Activated naive CD4-positive, alpha-beta T cell treated with anti-CD3 and anti-CD28 coated beads for 36 hours (primary cell): ENCODE measurements at regions not wholly inside any gene's neighbourhood (a gene's known extent, or its start where the extent isn't known, plus 50 kb on each side); places are given as distances from the start of the nearest gene placed in this dataset.

Experiments
- CTCF ChIA-PET: fragments of 350-600 bp; sonication (Branson Sonifier 250); formaldehyde crosslinking; loops from one replicate; lab custom pipeline; 2021; ENCODE audit warnings: antibody characterized with exemption; lab: Charles Lee
- DNase-seq: peaks from one replicate; pipeline ENCODE4 v3.0.0-alpha.2; 2020
- H3K27ac Mint-ChIP-seq: one replicate; pipeline ENCODE4 v1.8.0; 2021; ENCODE audit warnings: mild to moderate bottlenecking, mixed read lengths
- H3K27me3 Mint-ChIP-seq: one replicate; pipeline ENCODE4 v1.8.0; 2021; ENCODE audit warnings: low read depth, mixed read lengths
- H3K36me3 Mint-ChIP-seq: one replicate; pipeline ENCODE4 v1.8.0; 2021; ENCODE audit warnings: low read depth, mixed read lengths
- H3K4me1 Mint-ChIP-seq: one replicate; pipeline ENCODE4 v1.8.0; 2021; ENCODE audit warnings: low read depth, mixed read lengths
- H3K4me3 Mint-ChIP-seq: one replicate; pipeline ENCODE4 v1.8.0; 2021; ENCODE audit warnings: mild to moderate bottlenecking, moderate library complexity, mixed read lengths
- H3K9me3 Mint-ChIP-seq: one replicate; pipeline ENCODE4 v1.8.0; 2021; ENCODE audit warnings: mixed read lengths
- intact Hi-C: fragments of 100-400 bp; cut with micrococcal nuclease; formaldehyde crosslinking; loops from one replicate; pipeline ENCODE4 v1.15.1; 2023

DNA sequence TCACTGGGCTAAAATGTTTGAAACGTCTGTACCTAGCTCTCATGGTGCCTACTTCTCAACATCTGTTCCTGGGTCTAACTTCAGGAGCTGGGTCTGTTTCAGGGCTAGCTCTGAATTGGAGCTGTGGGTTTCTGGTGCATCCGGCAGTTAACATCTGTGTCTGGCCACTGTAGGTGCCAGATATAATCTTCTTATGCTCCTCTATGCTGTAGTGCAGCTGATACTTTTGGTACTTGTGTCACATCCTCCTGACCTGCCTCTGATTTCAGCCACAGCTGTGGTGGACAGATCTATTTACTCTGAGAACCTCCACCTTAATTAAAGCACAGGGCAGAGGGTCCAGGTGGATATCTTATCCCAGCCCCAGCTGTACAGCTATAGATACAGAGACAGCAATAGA, 496.5 kb upstream of the CDH11 start:
- H3K27ac Mint-ChIP-seq, result no peak overlapping the region
- H3K4me3 Mint-ChIP-seq, result no peak overlapping the region
- no peaks in the 10 kb centered on the region for H3K27me3 Mint-ChIP-seq
- no peaks in the 10 kb centered on the region for H3K4me1 Mint-ChIP-seq
- H3K9me3 Mint-ChIP-seq, result no peaks in the 10 kb centered on the region
- CTCF ChIA-PET, result interaction anchor here (0.6 kb wide), 1 partner anchor 56 kb away, joined by 3 read pairs; no protein-coding TSS in a partner anchor
- no peak for DNase-seq
- H3K36me3 Mint-ChIP-seq, result no peaks in the 10 kb centered on the region
- intact Hi-C loops, result no loop called here

DNA sequence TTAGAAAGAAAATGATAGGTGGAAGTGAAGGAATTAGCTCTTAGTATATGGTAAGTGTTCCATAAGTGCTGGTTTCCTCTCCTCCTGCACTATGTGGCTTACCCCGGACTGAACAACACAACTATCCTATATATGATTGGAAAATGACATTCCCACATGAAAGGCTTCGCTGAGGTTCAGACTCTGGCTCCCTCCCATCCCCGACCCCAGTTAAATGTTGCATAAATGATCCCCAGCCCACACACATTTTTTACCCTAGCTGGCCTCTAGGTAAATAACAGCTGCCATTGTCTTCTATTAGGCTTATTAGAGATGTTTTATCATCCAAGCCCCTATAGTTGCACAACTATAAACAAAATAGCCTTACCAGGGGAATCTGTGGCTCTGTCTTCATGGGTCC, 495.6 kb upstream of the CDH11 start:
- Mint-ChIP-seq H3K4me1 (no peaks in the 10 kb centered on the region), H3K27me3 (no peaks in the 10 kb centered on the region), H3K4me3 (no peak overlapping the region), H3K27ac (no peak overlapping the region), H3K9me3 (no peaks in the 10 kb centered on the region), H3K36me3 (no peaks in the 10 kb centered on the region)
- intact Hi-C loops, result no loop called here
- CTCF ChIA-PET, result no interaction called here
- no peak for DNase-seq

DNA sequence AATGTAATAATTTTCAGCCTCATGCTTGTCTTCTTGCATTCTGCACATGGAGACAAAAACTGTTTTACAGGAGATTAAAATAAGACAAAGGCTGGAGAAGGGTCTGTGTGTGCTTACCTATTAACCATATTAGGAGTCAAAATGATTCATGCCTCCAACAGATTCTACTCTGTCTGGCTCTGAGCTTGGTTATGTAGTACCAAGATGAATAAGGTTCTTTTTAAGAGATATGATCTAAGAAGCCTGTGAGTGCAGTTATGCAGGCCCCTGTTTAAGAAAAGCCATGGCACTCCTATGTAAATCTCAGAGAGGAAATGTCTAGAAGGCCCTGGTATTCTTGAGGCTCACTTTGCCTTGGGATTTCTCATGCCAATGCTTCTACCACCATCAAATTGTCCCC, 486.6 kb upstream of the CDH11 start:
- CTCF ChIA-PET, result no interaction called here
- DNase-seq, result no peak
- H3K4me1 Mint-ChIP-seq, result no peaks in the 10 kb centered on the region
- no peaks in the 10 kb centered on the region for H3K36me3 Mint-ChIP-seq
- peaks cover 4% of the 10 kb centered on the region for H3K9me3 Mint-ChIP-seq
- H3K4me3 Mint-ChIP-seq, result no peak overlapping the region
- no peaks in the 10 kb centered on the region for H3K27me3 Mint-ChIP-seq
- H3K27ac Mint-ChIP-seq, result no peak overlapping the region
- intact Hi-C loops, result no loop called here

DNA sequence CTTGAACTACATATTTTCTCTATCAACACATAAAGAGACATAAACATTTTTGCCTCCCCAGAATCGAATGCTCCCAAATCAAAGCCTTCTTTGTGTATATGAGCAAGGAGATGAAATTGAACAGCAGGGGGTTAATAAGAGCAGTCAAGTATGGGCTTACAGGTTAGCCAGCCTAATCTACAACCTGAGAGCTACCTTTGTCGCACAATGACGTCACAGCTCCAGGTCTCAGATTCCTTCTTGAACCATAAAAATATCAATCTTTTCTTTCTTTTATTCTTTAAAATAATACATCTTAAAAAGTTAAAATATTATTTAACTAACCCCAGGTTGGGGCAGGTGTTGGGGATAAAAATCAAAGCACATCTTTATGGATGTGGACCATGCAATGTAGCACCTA, 482.9 kb upstream of the CDH11 start:
- Mint-ChIP-seq H3K27ac (no peak overlapping the region), H3K4me3 (no peak overlapping the region), H3K4me1 (no peaks in the 10 kb centered on the region), H3K9me3 (peaks cover 12% of the 10 kb centered on the region), H3K27me3 (no peaks in the 10 kb centered on the region), H3K36me3 (no peaks in the 10 kb centered on the region)
- intact Hi-C loops, result no loop called here
- DNase-seq, result no peak
- CTCF ChIA-PET, result no interaction called here

DNA sequence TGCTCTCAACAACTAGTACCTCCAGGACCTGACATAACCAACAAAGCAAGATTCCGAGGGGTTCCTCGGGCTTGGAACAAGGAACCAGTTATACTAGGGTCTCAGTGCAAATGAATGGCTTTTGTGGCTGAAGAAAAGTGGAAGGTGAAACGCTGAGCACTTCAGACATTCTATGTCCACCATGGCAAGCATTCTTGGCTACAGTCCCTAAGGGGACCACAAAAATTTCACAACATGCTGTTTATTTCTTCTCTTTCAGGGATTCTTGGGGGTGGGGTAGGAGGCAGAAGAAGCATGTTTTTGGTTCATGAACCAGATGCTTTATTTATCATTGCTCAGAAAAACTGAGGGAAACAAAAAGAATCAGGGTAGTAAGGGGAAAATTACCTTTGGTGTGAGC, 479.9 kb upstream of the CDH11 start:
- no peak for DNase-seq
- no peaks in the 10 kb centered on the region for H3K4me1 Mint-ChIP-seq
- CTCF ChIA-PET, result no interaction called here
- intact Hi-C loops, result no loop called here
- no peaks in the 10 kb centered on the region for H3K27me3 Mint-ChIP-seq
- no peak overlapping the region for H3K4me3 Mint-ChIP-seq
- no peaks in the 10 kb centered on the region for H3K36me3 Mint-ChIP-seq
- no peak overlapping the region for H3K27ac Mint-ChIP-seq
- peaks cover 13% of the 10 kb centered on the region for H3K9me3 Mint-ChIP-seq

DNA sequence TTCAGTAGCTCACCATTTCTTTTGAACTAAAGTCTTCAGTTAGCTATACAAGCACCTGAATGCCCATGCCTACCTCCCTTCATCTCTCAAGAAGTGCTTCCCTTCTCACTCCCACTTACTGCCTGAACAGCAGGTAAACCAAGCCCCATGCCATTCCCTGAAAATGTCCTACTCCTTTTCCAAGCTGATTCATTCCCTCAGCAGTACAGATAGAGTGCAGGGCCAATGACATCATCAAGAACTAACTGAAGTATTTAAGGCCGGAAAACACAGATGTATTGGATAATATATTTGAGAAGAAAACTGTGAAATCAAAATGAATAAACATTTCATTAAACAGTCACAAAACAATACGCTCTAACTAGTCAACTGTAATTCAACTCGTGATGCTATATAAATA, 478.8 kb upstream of the CDH11 start:
- Mint-ChIP-seq H3K27ac (no peak overlapping the region), H3K27me3 (no peaks in the 10 kb centered on the region), H3K36me3 (no peaks in the 10 kb centered on the region), H3K4me1 (no peaks in the 10 kb centered on the region), H3K4me3 (no peak overlapping the region), H3K9me3 (peaks cover 14% of the 10 kb centered on the region)
- no peak for DNase-seq
- intact Hi-C loops, result no loop called here
- CTCF ChIA-PET, result no interaction called here

DNA sequence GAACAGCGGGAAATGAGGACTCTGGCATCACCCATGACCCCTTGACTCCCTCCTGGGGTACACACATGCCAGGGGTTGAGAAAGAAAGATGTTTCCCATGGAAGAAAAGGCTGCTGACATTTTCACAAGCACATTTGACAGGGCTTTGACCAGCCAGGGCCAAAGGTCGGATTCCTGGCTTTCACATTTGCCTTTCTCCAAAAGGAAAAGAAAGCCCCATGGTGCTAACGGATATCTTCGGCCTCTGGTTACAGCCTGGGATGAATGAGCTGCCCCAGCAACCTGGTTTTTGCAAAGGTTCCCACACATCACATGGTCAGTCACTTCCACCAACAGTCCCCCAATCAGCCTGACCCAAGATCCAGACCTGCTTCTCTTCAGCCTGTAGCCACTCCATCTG, 478.2 kb upstream of the CDH11 start:
- H3K4me3 Mint-ChIP-seq, result no peak overlapping the region
- no peak overlapping the region for H3K27ac Mint-ChIP-seq
- no peaks in the 10 kb centered on the region for H3K36me3 Mint-ChIP-seq
- CTCF ChIA-PET, result no interaction called here
- peaks cover 15% of the 10 kb centered on the region for H3K9me3 Mint-ChIP-seq
- DNase-seq, result no peak
- intact Hi-C loops, result no loop called here
- no peaks in the 10 kb centered on the region for H3K27me3 Mint-ChIP-seq
- H3K4me1 Mint-ChIP-seq, result no peaks in the 10 kb centered on the region

DNA sequence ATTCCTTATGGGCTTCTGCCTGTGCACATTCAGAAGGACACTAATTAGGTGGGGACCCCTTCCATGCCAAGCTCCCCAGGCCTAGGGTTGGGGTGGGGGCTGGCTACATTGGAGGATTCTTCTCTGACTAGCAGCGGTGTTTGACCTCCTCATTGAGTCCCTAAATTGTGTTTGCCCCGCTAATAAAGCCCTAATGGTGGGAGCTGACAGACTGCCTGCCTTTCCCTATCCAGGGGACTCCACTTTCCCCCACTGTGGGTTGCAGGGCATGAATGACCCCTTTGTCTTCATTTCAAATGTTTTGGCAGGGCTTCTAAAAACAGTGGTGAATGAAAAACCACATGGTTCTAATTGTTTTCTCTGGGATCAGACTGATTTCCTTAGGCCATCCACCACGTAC, 476.8 kb upstream of the CDH11 start:
- CTCF ChIA-PET, result no interaction called here
- intact Hi-C loops, result no loop called here

DNA sequence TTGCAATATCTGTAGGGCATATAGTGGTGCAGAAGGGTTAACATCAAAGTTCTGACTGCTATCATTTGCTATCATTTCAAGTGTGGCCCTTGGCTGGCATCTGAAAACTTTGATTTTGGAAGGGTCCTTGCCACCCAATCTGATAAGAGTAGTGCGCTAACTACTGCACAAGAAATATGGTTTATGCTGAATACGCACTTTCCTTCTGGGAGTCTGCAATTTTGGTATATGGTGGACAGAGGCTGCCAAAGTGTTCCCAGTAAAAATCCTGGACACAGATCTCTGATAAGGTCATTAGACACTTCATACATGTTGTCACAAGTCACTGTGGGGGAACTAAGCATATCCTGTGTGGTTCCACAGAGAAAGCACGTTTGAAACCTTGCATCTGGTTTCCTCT, 461.6 kb upstream of the CDH11 start:
- Mint-ChIP-seq H3K27ac (no peak overlapping the region), H3K4me3 (no peak overlapping the region), H3K9me3 (peaks cover 1% of the 10 kb centered on the region), H3K4me1 (no peaks in the 10 kb centered on the region), H3K36me3 (no peaks in the 10 kb centered on the region), H3K27me3 (no peaks in the 10 kb centered on the region)
- intact Hi-C loops, result no loop called here
- DNase-seq, result no peak
- CTCF ChIA-PET, result no interaction called here

More for the DNA sequence above, 476.8 kb upstream of the CDH11 start:
- no peak for DNase-seq
- Mint-ChIP-seq H3K36me3 (no peaks in the 10 kb centered on the region), H3K4me3 (no peak overlapping the region), H3K4me1 (no peaks in the 10 kb centered on the region), H3K27ac (no peak overlapping the region), H3K27me3 (no peaks in the 10 kb centered on the region), H3K9me3 (peaks cover 13% of the 10 kb centered on the region)

DNA sequence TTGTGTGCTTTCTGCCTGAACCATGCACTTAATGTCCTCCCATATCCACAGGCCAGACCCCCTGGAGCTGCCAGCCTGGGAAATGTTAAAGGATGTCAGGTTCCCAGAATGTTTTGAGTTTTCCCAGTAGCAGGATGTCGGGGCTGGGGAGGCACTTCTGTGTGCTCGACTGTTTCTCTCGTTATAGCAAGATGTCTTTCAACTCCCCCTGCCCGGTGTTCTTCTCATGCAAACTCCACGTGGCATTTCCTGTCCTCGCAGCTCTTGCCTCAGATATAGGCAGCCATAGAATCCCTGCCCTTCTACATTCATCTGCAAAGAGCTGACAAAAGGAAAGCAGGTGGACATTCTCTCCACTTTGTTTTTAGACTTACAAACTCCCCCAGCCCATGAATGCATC, 457.2 kb upstream of the CDH11 start:
- Mint-ChIP-seq H3K9me3 (peaks cover 7% of the 10 kb centered on the region), H3K4me3 (no peak overlapping the region), H3K27ac (no peak overlapping the region), H3K36me3 (no peaks in the 10 kb centered on the region), H3K27me3 (no peaks in the 10 kb centered on the region), H3K4me1 (no peaks in the 10 kb centered on the region)
- intact Hi-C loops, result no loop called here
- CTCF ChIA-PET, result no interaction called here
- DNase-seq, result no peak

DNA sequence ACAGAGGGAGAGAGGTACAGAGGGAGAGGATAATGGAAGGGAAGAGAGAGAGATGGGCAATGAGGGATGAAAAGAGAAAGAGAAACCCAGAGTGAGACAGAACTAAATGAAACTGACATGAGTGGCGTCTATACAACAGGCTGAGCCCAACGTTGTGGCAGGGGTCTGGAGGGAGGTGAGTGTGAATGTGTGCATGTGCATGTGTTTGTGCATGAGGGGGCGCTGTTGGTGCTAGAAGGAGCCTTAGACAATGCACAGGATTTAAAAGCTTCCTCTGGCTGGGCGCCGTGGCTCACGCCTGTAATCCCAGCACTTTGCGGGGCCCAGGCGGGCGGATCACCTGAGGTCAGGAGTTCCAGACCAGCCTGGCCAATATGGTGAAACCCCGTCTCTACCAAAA, 454.8 kb upstream of the CDH11 start:
- Mint-ChIP-seq H3K36me3 (no peaks in the 10 kb centered on the region), H3K9me3 (peaks cover 7% of the 10 kb centered on the region), H3K27ac (no peak overlapping the region), H3K4me3 (no peak overlapping the region), H3K4me1 (no peaks in the 10 kb centered on the region), H3K27me3 (no peaks in the 10 kb centered on the region)
- DNase-seq, result no peak
- CTCF ChIA-PET, result no interaction called here
- intact Hi-C loops, result no loop called here

DNA sequence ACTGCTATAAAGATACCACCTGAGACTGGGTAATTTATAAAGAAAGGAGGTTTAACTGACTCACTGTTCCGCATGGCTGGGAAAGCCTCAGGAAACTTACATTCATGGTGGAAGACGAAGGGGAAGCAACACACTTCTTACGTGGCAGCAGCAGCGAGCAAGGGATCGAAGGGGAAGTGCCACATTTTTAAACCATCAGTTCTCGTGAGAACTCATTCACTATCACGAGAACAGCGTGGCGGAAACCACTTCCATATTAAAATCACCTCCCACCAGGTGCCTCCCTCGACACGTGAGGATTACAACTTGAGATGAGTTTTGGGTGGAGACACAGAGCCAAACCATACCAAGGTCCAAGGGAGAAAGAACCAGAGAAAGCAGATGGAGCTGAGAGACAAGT, 454.3 kb upstream of the CDH11 start:
- intact Hi-C loops, result no loop called here
- Mint-ChIP-seq H3K27me3 (no peaks in the 10 kb centered on the region), H3K27ac (no peak overlapping the region), H3K4me1 (no peaks in the 10 kb centered on the region), H3K4me3 (no peak overlapping the region), H3K9me3 (peaks cover 9% of the 10 kb centered on the region), H3K36me3 (no peaks in the 10 kb centered on the region)
- no peak for DNase-seq
- CTCF ChIA-PET, result no interaction called here

DNA sequence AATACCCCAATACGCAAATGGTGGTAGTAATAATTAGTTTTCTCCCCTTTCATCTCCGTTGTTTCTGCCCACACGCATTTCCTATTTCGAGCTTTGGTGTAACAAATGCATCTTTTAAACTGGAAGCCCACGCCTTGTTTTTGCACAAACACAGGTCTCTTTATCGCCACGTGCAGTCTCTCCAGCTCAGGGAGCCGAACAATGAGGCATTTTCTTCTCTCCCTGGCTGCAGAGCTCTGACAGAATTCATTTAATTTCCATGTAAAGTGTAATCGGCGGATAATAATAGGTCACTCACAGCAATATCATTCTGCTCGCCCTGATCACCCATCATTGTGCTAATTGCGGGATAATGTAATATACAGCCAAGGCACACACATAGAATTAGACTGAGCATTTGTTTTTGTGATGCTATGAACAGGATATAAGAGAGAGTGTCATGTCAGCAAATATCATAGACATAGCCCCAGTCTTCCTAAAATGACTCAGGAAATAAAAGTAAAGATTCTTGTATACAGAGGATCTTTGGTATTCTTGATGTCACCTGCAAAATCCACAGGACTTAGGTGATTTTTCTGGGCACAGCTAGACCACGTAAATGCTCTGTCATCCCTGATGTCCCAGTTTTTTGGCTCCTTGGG, 452.6 kb upstream of the CDH11 start:
- no peak for DNase-seq
- Mint-ChIP-seq H3K4me1 (no peaks in the 10 kb centered on the region), H3K27me3 (no peaks in the 10 kb centered on the region), H3K36me3 (no peaks in the 10 kb centered on the region), H3K4me3 (no peak overlapping the region), H3K9me3 (peaks cover 15% of the 10 kb centered on the region), H3K27ac (no peak overlapping the region)
- intact Hi-C loops, result no loop called here
- CTCF ChIA-PET, result no interaction called here

DNA sequence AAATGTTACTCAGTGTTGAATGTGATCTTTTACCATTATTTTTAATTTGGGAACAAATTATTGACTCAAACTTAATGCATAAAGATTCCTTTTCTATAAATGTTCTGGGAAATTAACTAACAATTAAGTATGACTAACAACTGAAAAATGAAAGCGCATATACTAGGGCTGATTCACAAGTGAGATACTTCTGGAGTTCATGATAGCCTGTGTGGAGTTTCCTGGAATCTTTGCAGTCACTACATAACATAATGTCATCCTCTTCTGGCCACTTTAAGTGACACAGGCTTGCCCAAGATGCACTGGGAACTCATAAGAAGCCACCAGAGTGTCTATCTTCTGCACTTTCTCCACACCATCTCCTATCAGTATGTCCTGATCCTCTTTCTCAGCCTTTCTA, 450.3 kb upstream of the CDH11 start:
- H3K27me3 Mint-ChIP-seq, result no peaks in the 10 kb centered on the region
- H3K9me3 Mint-ChIP-seq, result peaks cover 15% of the 10 kb centered on the region
- H3K4me1 Mint-ChIP-seq, result no peaks in the 10 kb centered on the region
- CTCF ChIA-PET, result no interaction called here
- H3K36me3 Mint-ChIP-seq, result no peaks in the 10 kb centered on the region
- H3K4me3 Mint-ChIP-seq, result no peak overlapping the region
- intact Hi-C loops, result no loop called here
- no peak for DNase-seq
- H3K27ac Mint-ChIP-seq, result no peak overlapping the region
